DMS153 (cell line): ENCODE measurements at regions not wholly inside any gene's neighbourhood (a gene's known extent, or its start where the extent isn't known, plus 50 kb on each side); places are given as distances from the start of the nearest gene placed in this dataset.

Experiments
- DNase-seq: peaks from one replicate; lab custom pipeline; 2025; lab: John Stamatoyannopoulos, UW

DNA sequence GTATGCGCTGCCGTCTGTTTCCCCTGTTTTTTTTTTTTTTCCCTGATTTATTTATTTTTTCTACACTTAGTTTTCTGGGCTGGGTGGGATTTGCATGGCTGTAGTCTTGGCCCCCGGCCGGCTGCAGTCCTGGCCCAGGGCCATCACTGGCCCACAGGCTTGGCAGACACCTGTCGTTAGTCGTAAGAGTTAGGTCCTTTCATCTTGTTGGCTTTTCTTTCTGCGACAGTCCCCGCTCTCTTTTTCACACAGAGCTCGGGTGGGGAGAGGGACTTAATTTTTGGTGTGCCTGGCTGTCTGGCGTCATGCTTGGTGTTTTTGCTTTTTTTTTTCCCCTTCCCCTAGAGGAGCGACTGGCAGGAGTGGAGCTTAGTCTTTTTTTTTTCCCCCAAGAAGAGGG is 183.4 kb downstream of the KLF13 start:
- no peak for DNase-seq

DNA sequence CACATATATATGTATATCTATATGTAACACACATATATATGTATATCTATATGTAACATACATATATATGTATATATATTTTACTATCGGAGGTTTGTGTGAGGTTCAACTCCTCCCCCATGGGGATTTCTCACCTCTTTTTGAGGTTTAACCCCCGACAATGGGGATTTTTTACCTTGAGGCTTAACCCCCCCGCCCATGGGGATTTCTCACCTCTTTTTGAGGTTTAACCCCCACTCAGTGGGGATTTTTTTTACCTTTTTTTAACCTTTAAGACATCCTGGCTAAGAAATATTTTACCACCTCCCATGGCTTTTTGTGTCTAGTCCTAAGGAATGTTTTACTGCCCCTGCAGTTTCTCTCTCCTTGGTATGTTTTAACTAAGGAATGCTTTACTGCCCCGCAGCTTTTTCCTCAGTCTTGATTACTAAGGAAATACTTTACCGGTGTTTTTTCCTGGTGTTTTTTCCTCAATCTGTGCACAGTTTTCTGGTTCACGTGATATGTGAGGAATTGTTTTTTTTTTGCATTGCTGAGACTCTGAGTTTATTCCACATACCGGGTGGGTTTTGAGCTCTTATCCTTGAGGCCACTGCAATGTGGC is 185.2 kb downstream of the KLF13 start:
- no peak for DNase-seq

DNA sequence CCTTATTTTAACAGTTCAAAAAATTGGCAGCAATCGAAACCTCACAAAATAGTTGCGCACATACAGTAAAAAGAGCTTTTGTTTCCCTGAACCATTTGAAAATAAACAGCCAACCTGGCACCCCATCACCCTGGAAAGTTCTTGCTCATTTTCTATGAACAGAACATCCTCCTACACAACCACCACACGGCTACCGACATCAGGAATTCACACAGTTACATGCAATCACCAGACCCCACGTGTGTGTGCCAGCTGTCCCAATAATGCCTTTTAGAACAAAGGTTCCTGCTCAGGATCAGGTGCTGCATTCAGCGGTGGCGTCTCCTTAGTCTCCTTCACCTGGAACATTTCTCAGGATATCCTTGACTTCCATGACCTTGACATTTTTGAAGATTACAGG is 186.5 kb downstream of the KLF13 start:
- DNase-seq: no peak

DNA sequence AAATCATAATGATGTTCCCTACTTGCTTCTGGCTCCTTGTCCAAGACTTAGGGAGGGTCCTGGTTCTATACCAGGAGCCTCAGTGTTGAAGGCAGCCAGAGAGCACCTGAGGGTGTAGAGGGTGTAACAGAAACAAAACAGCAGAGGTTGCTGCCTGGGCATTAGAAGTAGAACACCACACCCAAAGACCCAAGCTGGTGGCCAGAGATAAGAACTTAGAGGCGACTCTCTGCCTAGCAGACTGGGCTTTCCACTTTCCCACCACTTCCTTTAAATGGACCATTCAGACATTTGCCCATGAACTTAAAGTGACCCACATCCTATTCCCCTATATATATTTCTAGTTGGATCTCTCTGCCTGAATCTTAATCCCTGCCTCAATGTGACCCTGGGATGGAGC is 189.8 kb downstream of the KLF13 start:
- no peak for DNase-seq

DNA sequence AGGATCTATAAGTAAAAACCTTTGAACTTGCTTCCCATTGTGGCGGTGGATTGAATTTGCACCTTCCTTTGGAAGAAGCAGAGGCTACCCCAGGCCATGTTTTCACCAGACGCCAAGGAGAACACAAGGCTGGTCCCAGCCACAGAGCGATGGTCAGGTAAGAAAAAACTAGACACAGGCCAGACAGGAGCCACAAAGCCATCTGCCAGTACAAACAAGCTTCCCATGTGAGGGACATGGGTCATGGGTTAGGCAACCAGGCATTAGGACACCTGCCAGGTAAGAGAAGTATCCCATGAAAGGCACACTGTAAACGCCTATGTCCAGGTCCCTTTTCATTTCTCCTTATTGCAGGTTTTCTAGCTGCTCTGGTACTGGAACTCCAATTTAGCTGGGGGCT is 190.2 kb downstream of the KLF13 start:
- no peak for DNase-seq

DNA sequence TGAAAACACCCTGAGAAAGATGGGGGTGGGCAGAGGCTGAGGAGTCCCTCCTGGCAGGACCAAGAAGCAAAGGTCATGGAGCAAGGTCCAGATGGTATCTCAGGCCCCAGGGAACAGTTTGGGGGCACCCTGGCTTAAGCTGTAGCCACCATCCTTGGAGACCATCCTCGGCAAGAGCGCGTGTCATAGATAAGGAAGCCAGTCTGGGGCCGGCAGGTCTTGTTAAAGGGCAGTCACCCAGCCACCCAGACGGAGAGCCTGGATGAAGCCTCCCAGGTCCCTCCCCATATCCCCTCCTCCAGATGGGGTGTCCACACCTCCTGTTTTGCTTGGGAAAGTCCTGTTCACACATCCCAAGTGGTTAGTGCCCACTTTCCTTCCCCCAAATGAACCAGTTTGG is 191.1 kb downstream of the KLF13 start:
- no peak for DNase-seq

DNA sequence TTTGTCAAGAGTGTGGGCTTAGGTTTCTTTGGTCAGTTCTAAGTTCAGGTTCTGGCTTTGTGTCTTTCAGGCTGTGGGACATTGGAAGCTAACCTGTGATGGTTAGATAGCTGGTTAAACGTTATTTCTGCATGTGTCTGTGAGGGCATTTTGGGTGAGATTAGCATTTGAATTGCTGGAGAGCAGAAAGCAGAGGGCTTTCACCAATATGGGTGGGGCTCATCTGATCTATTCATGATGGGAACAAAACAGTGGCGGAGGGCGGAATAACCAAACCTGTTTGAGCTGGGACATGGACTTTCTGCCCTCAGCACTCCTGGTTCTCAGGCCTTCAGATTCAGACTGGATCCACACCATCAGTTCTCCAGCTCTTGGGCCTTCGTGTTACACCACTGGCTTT is 195.4 kb downstream of the KLF13 start:
- no peak for DNase-seq

DNA sequence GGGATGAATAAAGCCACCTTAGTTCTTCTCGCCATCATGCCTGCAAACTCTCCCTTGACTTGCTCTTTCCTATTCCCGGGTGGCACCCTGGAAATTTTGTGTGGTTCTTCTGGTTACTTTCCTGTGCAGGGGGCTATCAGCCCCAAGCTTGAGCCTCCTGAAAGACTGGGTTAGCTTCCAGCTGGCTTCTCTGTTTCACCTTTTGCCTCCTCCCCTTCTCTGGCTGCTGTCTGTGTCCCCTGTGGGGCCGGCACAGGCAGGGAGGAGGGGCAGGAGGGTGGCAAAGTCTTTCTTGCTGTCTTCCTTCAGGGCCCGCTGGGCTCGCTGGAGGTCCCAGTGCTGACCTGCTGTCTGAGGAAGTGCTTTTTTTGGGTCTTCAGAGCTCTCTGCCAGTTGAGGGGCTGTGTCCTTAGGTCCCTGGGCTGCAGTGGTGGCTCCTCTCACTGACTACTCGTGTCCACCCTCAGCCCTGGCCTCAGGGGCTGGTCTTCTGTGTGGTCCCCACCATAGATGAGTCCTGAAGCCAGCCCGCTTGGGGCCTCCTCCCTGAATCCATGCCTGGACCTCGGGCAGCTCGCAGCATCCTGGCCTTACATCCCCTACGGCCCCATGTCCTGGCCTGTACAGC is 196.5 kb downstream of the KLF13 start:
- no peak for DNase-seq

DNA sequence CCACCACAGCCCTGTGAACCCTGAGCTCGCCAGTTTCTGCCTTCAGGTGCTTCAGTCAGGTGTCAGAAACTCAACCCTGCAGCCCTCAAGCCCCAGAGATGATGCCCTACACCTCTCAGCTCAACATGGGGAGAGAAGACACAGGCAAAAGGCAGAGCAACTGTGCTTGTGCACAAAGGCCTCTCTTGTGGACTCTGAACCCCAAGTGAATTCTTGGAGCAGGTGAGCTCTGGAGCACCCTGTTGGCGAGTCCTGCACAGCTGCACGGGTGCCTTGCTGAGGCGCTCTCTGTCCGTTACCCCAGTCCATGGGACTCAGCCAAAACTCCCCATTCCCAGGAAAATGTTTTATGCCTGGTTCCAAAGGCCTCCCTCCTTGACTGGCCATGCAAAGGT is 197.0 kb downstream of the KLF13 start:
- no peak for DNase-seq

DNA sequence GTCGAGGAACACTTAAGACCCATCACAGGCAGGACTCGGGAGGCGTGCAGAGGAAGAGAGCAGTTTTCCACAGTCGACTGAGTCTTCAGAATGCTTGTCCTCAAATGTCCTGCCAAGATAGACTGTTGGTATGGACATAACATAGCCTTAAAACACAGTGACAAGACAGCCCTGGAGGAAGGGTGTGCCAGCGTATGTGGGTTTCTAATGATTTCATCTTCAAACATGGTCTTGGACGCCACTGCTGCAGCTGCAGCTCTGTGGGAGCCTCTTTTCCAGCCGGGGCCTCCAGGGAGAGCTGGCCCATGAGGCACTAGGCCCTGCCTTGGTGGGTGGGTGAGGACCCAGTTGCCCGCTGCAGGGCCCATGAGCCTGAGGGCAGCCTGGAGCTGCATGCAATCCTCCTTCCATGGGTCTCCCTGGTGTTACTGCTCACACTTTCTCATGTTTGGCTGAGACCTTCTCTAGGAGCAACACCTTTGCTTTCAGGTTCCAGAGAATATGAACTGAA is 198.6 kb downstream of the KLF13 start:
- DNase-seq: no peak

DNA sequence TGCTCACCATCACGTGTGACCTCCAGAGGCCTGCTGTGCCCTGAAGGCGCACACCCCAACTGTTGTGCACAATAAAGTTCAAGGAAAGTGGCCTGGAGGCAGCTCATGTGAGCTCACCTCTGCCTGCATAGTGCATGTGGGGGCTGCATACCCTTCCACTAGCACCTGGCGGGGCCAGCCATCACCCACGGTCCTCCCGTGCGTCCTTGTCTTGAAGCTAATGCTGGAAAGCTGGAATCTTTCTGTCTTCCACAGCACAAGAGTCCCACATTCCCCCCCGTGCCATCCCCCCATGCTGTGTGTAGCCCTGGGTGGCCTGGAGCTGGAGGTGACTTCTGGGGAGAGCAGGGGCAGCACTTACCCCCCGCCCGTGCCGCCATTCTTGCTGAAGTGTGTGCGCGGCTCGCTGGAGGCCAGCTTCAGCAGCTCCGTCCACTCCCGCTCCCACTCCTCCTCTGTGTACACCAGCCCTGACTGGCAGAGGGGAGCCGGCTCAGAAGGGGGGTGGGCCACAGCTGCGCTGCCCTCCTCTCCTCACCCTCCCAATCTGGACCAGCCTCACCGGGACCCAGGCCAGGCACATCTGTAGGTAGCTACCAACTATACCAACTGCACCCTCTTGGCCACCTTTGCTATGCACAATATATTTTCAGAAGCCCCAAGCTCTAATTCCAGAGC is 199.5 kb downstream of the KLF13 start:
- DNase-seq: no peak

DNA sequence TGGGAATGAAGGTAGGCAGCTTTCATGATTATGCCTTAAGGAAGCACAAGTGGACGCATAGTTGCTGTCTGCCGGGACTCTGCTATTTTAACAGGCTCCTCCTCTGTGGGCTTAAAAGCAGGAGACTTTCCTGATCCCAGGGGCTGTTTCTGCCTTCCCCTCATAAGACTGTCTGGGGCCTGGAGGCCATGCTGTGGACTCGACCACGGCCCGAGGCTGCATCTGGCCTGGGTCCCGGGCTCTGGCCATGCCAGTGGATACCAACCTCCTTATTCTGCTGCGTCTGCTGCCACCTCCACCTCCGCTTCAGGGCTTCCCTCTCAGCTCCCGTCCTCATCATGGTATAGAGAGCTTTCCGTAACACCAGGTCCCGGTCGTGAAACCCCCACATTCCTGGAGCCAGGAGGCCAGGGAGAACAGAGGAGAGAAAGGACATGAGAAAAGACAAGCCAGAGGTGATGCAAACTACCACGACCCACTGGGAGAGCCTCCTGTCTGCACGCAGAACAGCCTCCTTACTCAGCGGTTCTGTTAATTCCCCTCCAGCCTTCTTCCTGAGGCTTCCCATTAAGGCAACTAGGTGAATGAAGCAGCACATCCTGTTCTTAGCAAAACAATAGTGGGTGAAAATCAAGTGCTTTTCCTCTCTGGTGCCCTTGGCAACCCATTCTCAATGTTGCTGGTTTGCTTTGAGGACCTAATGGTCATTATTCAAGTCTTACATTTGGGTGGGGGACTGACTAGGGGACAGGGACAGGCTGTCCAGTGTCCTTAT is 200.5 kb downstream of the KLF13 start:
- no peak for DNase-seq

DNA sequence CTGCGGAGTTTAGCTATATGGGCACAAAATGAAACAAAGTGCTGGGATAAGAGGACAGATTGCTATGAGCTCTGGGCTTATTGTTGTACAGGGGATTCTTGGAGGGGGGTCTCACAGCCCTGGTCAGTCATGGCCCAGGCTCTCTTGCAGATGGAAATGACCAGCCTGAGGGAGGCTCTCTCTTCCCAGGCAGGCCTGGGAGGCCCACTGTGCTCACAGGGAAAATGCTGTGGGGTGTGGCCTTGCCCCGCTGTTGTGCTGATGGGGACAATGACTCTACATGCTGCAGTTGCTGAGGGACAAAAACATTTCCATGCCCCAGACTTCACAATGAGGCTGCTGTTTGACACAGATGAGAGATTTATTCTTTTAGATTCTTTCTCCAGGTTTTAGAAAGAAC is 202.2 kb downstream of the KLF13 start:
- no peak for DNase-seq

DNA sequence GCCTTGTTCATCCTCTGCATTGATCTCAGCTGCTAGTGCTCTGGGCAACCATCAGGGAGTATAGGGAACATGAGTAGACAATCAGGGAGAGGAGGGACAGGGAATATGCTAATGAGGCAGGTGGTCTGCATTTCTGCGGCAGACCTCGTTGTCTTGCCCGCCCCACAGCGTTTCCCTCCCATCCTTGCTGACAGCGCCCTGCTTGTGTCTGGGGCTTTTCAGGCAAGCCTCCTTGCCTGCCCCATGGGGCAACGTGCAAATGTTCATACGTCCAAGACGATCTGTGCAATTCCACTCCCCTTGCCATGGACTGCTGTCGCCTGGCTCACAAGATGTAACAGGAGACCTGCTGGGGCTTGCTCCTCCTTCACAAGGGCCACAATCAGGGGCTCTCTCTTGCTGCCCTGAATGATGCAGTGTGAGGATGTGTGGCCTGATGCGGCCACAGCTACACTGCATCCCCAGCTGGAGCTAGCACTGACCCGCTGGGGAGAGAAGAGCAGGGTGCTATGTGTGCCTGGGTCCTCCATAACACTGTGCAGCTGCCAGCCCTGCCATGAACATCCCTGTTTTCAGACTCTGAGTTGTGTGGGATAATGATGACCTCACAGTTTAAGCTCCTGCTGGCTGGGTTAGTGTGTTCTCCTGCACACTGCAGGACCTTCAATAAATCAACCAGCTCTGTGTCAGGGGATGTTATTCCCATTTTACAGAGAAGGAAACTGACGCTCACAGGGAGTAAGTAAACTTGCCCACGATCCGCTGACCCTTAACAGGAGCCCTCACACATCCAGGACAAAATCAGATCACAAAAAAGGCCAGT is 211.3 kb downstream of the KLF13 start:
- no peak for DNase-seq

DNA sequence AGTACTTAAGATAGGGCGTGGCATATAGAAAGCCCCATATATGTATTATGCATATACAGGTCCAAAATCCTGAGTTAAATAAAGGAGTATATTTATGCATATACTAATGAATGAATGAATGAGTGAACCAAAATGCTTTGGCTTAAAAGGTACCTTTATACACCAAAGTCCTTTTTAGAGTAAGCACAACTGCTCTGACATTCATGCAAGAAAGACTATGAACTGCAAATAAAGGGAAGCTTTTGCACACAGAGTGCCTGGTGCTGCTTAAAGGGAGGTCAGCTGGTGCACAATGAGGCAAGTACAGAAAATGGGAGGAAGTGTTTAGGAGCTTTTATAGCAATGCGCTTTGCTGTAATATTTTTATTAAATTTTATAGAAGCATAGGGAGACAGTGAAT is 214.0 kb downstream of the KLF13 start:
- no peak for DNase-seq

DNA sequence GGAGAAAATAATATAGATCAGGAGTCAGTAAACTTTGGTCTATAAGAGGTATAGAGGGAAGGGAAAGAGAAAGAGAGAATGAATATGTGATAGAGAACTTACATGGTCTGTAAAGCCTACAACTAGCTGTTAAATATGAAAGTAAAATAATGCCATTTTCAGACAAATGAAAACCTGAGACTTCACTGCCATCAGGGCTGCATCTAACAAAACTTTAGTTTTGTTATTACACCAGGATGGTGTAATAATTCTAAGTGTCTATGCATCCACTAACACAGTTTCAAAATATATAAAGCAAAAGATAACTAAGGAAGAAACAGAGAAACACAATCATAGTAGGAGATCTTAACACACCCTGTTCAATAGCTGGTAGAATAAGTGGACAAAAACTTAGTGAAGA is 217.7 kb downstream of the KLF13 start:
- no peak for DNase-seq

DNA sequence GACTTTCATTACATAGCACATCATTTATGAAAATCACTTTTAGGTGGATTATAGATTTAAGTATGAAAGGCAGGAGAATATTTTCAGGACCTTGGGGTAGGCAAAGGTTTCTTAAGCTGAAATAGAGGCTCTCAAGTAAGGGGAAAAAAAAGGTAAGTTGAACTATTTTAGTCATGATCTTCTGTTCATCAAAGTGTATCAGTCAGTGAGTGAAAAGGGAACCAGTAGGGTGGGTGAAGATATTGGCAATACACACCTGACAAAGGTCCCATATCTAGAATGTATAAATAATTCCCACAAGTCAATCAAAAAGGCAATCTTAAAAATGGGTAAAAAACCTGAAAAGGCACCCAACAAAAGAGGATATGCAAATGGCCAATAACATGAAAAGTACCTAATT is 218.6 kb downstream of the KLF13 start:
- DNase-seq: no peak

DNA sequence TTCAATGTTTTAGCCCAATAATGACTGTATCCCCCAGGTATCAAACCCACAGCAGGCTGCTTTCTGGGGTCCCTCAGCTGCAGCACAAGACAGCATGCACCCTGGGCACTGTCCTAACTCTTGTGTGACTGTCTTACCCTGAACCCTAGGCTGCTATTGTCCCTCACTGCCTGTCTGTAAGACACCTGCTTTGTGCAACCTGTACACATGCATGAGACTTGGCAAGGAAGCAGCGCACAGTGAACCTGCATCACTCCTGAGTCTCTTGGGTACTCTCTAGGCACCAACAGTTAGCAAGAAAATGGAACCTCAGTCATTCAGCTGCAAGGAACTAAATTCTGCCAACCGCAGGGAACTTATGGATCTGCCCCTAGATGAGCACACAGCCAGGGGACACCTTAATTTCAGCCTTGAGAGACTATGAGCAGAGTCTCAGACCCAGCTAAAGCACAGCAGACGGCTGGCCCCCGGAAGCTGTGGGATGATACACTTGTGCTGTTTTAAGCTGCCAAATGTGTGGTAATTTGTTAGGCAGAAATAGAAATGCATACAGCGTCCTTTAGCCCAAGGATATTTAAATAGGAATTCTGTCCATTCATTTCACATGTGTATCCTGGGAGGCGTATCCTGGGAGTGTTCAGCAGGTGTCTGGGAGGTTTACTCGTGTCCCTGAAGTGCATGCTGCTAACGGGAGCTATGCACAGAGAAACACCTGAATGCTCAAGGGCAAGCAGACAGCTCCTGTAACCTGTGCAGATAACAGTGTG is 223.8 kb downstream of the KLF13 start:
- DNase-seq: no peak

DNA sequence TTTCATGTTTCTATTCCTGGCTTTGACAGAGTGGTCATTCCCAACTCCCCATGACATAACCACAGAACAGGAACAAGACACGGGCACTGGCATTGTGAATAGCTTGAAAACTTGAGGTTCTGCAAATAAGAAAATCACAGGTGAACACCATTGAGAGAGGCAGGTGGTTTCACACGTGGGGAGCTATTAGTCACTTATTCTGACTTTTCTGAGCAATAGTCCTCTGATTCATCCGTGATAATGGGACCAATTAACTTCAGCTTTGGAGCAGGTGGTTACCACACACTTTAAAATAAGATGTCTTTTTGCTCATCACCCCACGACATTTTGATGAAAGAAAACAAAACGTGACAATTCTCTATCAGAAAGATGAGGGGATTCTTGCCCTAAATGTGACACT is 224.7 kb downstream of the KLF13 start:
- no peak for DNase-seq

DNA sequence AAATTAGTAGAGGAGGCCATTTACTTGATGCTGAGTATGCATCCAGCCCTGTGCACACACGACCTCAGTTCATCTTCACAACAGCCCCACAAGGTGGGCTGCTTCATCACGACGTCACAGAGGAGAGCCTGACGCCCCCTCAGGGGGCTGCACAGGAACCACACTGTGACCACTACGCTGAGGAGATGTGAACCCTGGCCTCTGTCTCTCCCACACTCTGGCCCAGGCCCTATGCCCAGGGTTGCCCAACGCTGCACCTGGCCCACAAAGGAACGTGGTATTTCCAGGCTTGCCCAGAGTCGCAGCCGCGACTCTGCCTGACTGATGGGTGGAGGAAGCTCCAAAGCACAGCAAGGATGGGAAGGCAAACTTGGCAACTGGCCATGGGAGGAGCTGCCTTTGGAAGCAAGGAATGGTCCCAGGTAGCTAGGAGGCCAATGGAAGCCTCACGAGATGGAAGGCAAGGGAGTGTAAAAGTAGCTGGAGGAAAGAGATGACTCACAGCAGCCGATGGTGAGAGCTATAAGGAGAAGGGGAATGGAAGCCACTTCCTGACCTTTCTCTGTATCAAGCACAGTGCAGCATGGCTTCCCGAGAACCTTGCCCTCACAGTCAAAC is 226.0 kb downstream of the KLF13 start:
- DNase-seq: no peak

DNA sequence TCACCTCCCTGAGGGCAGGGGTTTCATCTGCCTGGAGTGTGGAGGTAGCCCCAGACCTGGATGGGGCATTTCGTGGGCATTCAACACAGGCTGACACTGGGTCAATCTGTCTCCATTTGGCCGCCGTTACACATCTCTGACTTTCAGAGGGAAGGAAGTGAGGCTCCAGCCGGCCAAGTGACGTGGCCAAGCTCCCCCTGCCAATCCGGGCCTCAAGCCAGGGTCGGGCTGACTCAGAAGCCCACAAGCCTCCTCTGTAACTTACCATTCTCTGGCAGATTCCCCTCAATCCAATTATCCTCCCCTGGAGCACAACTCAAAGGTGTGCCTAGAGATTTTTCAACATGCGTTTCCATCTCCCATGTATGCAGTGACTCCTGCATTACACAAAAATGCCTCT is 227.6 kb downstream of the KLF13 start:
- DNase-seq: no peak
